ENCODE measurements at regions not wholly inside any gene's neighbourhood (a gene's known extent, or its start where the extent isn't known, plus 50 kb on each side); places are given as distances from the start of the nearest gene placed in this dataset.

- Mint-ChIP-seq H3K36me3 (ENCODE audit: low read depth, unreplicated experiment) (no peaks in the 10 kb centered on the region), H3K27ac (ENCODE audit: unreplicated experiment) (no peak overlapping the region), H3K9me3 (ENCODE audit: unreplicated experiment) (no peaks in the 10 kb centered on the region), H3K4me1 (ENCODE audit: low read depth, unreplicated experiment) (peaks cover 8% of the 10 kb centered on the region), H3K4me3 (ENCODE audit: unreplicated experiment) (no peak overlapping the region), H3K27me3 (ENCODE audit: low read depth, unreplicated experiment) (peaks cover 30% of the 10 kb centered on the region)
- DNase-seq (ENCODE audit: low read depth) (no peak), FAIRE-seq (no peak)
- Histone ChIP-seq H3K36me3 (ENCODE audit: insufficient read depth, low read length) (no peaks in the 10 kb centered on the region), H3K9me3 (ENCODE audit: insufficient read depth, low read depth, low read length) (no peaks in the 10 kb centered on the region), H3K79me2 (ENCODE audit: insufficient read depth, low read length) (no peaks in the 10 kb centered on the region), H3K4me3 (ENCODE audit: insufficient read depth, low read depth, low read length) (no peak overlapping the region), H2AFZ (ENCODE audit: low read depth, low read length) (no peak overlapping the region), H3K9ac (ENCODE audit: low read length) (no peak overlapping the region), H3K4me2 (ENCODE audit: low read length) (no peak overlapping the region), H3K4me1 (ENCODE audit: insufficient read depth, low read length) (no peaks in the 10 kb centered on the region), H4K20me1 (ENCODE audit: insufficient read depth, low read length) (no peaks in the 10 kb centered on the region), H3K27me3 (ENCODE audit: insufficient read depth, low read length) (peaks cover 6% of the 10 kb centered on the region), H3K27ac (ENCODE audit: low read depth, low read length) (no peak overlapping the region)
- TF ChIP-seq EZH2 (IDR thresholded peaks at IDR 0.05; ENCODE audit: insufficient read depth, low read length) (no peak), CTCF (IDR thresholded peaks at IDR 0.05; ENCODE audit: insufficient read depth, low read depth, low read length) (no peak)
Observed at GRCh38 chr1:22325531-22326371, 125.9 kb upstream of the ZBTB40 start.

GRCh38 chr1:22326372-22326915, 125.2 kb upstream of the ZBTB40 start:
- no peaks in the 10 kb centered on the region for H3K36me3 Mint-ChIP-seq (ENCODE audit: low read depth, unreplicated experiment)
- Histone ChIP-seq H3K27ac (ENCODE audit: low read depth, low read length) (no peak overlapping the region), H3K4me1 (ENCODE audit: insufficient read depth, low read length) (no peaks in the 10 kb centered on the region), H3K9me3 (ENCODE audit: insufficient read depth, low read depth, low read length) (no peaks in the 10 kb centered on the region), H3K4me2 (ENCODE audit: low read length) (no peak overlapping the region), H3K36me3 (ENCODE audit: insufficient read depth, low read length) (no peaks in the 10 kb centered on the region), H3K27me3 (ENCODE audit: insufficient read depth, low read length) (peaks cover 3% of the 10 kb centered on the region), H4K20me1 (ENCODE audit: insufficient read depth, low read length) (no peaks in the 10 kb centered on the region), H3K9ac (ENCODE audit: low read length) (no peak overlapping the region), H2AFZ (ENCODE audit: low read depth, low read length) (no peak overlapping the region), H3K4me3 (ENCODE audit: insufficient read depth, low read depth, low read length) (no peak overlapping the region), H3K79me2 (ENCODE audit: insufficient read depth, low read length) (no peaks in the 10 kb centered on the region)
- TF ChIP-seq CTCF (IDR thresholded peaks at IDR 0.05; ENCODE audit: insufficient read depth, low read depth, low read length) (no peak), EZH2 (IDR thresholded peaks at IDR 0.05; ENCODE audit: insufficient read depth, low read length) (no peak)
- FAIRE-seq (no peak), DNase-seq (ENCODE audit: low read depth) (no peak)
- H3K27me3 Mint-ChIP-seq (ENCODE audit: low read depth, unreplicated experiment) = peaks cover 23% of the 10 kb centered on the region
- no peak overlapping the region for H3K4me3 Mint-ChIP-seq (ENCODE audit: unreplicated experiment)
- H3K27ac Mint-ChIP-seq (ENCODE audit: unreplicated experiment) = no peak overlapping the region
- H3K9me3 Mint-ChIP-seq (ENCODE audit: unreplicated experiment) = no peaks in the 10 kb centered on the region
- peaks cover 9% of the 10 kb centered on the region for H3K4me1 Mint-ChIP-seq (ENCODE audit: low read depth, unreplicated experiment)

GRCh38 chr1:22326931-22327330, 124.7 kb upstream of the ZBTB40 start:
- Histone ChIP-seq H4K20me1 (ENCODE audit: insufficient read depth, low read length) (no peaks in the 10 kb centered on the region), H3K36me3 (ENCODE audit: insufficient read depth, low read length) (no peaks in the 10 kb centered on the region), H3K79me2 (ENCODE audit: insufficient read depth, low read length) (no peaks in the 10 kb centered on the region), H3K9ac (ENCODE audit: low read length) (no peak overlapping the region), H3K4me1 (ENCODE audit: insufficient read depth, low read length) (no peaks in the 10 kb centered on the region), H3K27me3 (ENCODE audit: insufficient read depth, low read length) (peaks cover 3% of the 10 kb centered on the region), H3K9me3 (ENCODE audit: insufficient read depth, low read depth, low read length) (no peaks in the 10 kb centered on the region), H3K4me3 (ENCODE audit: insufficient read depth, low read depth, low read length) (no peak overlapping the region), H2AFZ (ENCODE audit: low read depth, low read length) (no peak overlapping the region), H3K27ac (ENCODE audit: low read depth, low read length) (no peak overlapping the region), H3K4me2 (ENCODE audit: low read length) (no peak overlapping the region)
- no peaks in the 10 kb centered on the region for H3K36me3 Mint-ChIP-seq (ENCODE audit: low read depth, unreplicated experiment)
- no peaks in the 10 kb centered on the region for H3K9me3 Mint-ChIP-seq (ENCODE audit: unreplicated experiment)
- no peak for TF ChIP-seq EZH2 (IDR thresholded peaks at IDR 0.05; ENCODE audit: insufficient read depth, low read length)
- no peak for TF ChIP-seq CTCF (IDR thresholded peaks at IDR 0.05; ENCODE audit: insufficient read depth, low read depth, low read length)
- H3K27me3 Mint-ChIP-seq (ENCODE audit: low read depth, unreplicated experiment) = peaks cover 22% of the 10 kb centered on the region
- DNase-seq (ENCODE audit: low read depth) = no peak
- no peak overlapping the region for H3K27ac Mint-ChIP-seq (ENCODE audit: unreplicated experiment)
- H3K4me1 Mint-ChIP-seq (ENCODE audit: low read depth, unreplicated experiment) = peaks cover 12% of the 10 kb centered on the region
- no peak for FAIRE-seq
- H3K4me3 Mint-ChIP-seq (ENCODE audit: unreplicated experiment) = no peak overlapping the region
